ENCODE measurements at regions not wholly inside any gene's neighbourhood (a gene's known extent, or its start where the extent isn't known, plus 50 kb on each side); places are given as distances from the start of the nearest gene placed in this dataset.
"Not testable (repeated sequence)": the region's sequence is repeated elsewhere in the genome, so short reads cannot be mapped to it uniquely, and the experiment has no call there.

- H3K27me3 Mint-ChIP-seq, result peaks cover 1% of the 10 kb centered on the region
- no peaks in the 10 kb centered on the region for H3K36me3 Mint-ChIP-seq
- no peaks in the 10 kb centered on the region for H3K9me3 Mint-ChIP-seq (ENCODE audit: low read depth)
- H3K4me1 Mint-ChIP-seq (ENCODE audit: low read depth), result peaks cover 6% of the 10 kb centered on the region
- H3K4me3 Mint-ChIP-seq, result no peak overlapping the region
- H3K27ac Mint-ChIP-seq, result no peak overlapping the region
These were observed 143.8 kb downstream of the FGF1 start for GRCh38 chr5:142542078-142542477.

- H3K36me3 Mint-ChIP-seq, result peaks cover 1% of the 10 kb centered on the region
- H3K4me3 Mint-ChIP-seq, result no peak overlapping the region
- H3K9me3 Mint-ChIP-seq (ENCODE audit: low read depth), result no peaks in the 10 kb centered on the region
- peaks cover 6% of the 10 kb centered on the region for H3K4me1 Mint-ChIP-seq (ENCODE audit: low read depth)
- H3K27me3 Mint-ChIP-seq, result peaks cover 1% of the 10 kb centered on the region
- H3K27ac Mint-ChIP-seq, result no peak overlapping the region
These were observed 144.9 kb downstream of the FGF1 start for GRCh38 chr5:142540922-142541422.

- Mint-ChIP-seq H3K36me3 (peaks cover 6% of the 10 kb centered on the region), H3K27me3 (peaks cover 1% of the 10 kb centered on the region), H3K9me3 (ENCODE audit: low read depth) (peaks cover 8% of the 10 kb centered on the region), H3K27ac (no peak overlapping the region), H3K4me3 (no peak overlapping the region), H3K4me1 (ENCODE audit: low read depth) (peaks cover 6% of the 10 kb centered on the region)
These were observed 146.6 kb downstream of the FGF1 start for GRCh38 chr5:142539154-142539740.

- H3K9me3 Mint-ChIP-seq (ENCODE audit: low read depth), result peaks cover 9% of the 10 kb centered on the region
- no peak overlapping the region for H3K27ac Mint-ChIP-seq
- peaks cover 6% of the 10 kb centered on the region for H3K36me3 Mint-ChIP-seq
- H3K27me3 Mint-ChIP-seq, result peaks cover 1% of the 10 kb centered on the region
- peaks cover 6% of the 10 kb centered on the region for H3K4me1 Mint-ChIP-seq (ENCODE audit: low read depth)
- no peak overlapping the region for H3K4me3 Mint-ChIP-seq
These were observed 148.0 kb downstream of the FGF1 start for GRCh38 chr5:142537938-142538337.

GRCh38 chr5:142532781-142533176 lies 153.1 kb downstream of the FGF1 start:
- Mint-ChIP-seq H3K27ac (no peak overlapping the region), H3K36me3 (peaks cover 8% of the 10 kb centered on the region), H3K4me1 (ENCODE audit: low read depth) (no peaks in the 10 kb centered on the region), H3K27me3 (no peaks in the 10 kb centered on the region), H3K9me3 (ENCODE audit: low read depth) (peaks cover 9% of the 10 kb centered on the region), H3K4me3 (no peak overlapping the region)

GRCh38 chr5:142531977-142532780 lies 153.7 kb downstream of the FGF1 start:
- H3K27ac Mint-ChIP-seq, result no peak overlapping the region
- no peak overlapping the region for H3K4me3 Mint-ChIP-seq
- no peaks in the 10 kb centered on the region for H3K27me3 Mint-ChIP-seq
- peaks cover 8% of the 10 kb centered on the region for H3K36me3 Mint-ChIP-seq
- peaks cover 9% of the 10 kb centered on the region for H3K9me3 Mint-ChIP-seq (ENCODE audit: low read depth)
- no peaks in the 10 kb centered on the region for H3K4me1 Mint-ChIP-seq (ENCODE audit: low read depth)

GRCh38 chr5:142530904-142531303 lies 155.0 kb downstream of the FGF1 start:
- Mint-ChIP-seq H3K4me3 (no peak overlapping the region), H3K36me3 (peaks cover 6% of the 10 kb centered on the region), H3K9me3 (ENCODE audit: low read depth) (peaks cover 9% of the 10 kb centered on the region), H3K27ac (no peak overlapping the region), H3K4me1 (ENCODE audit: low read depth) (no peaks in the 10 kb centered on the region), H3K27me3 (no peaks in the 10 kb centered on the region)

- peaks cover 6% of the 10 kb centered on the region for H3K9me3 Mint-ChIP-seq (ENCODE audit: low read depth)
- no peaks in the 10 kb centered on the region for H3K27me3 Mint-ChIP-seq
- H3K4me3 Mint-ChIP-seq, result no peak overlapping the region
- H3K4me1 Mint-ChIP-seq (ENCODE audit: low read depth), result no peaks in the 10 kb centered on the region
- no peak overlapping the region for H3K27ac Mint-ChIP-seq
- H3K36me3 Mint-ChIP-seq, result peaks cover 2% of the 10 kb centered on the region
These were observed 156.1 kb downstream of the FGF1 start for GRCh38 chr5:142529626-142530278.

- Mint-ChIP-seq H3K27ac (no peak overlapping the region), H3K4me3 (no peak overlapping the region), H3K36me3 (peaks cover 6% of the 10 kb centered on the region), H3K9me3 (ENCODE audit: low read depth) (peaks cover 5% of the 10 kb centered on the region), H3K27me3 (no peaks in the 10 kb centered on the region), H3K4me1 (ENCODE audit: low read depth) (no peaks in the 10 kb centered on the region)
These were observed 158.1 kb downstream of the FGF1 start for GRCh38 chr5:142527664-142528295.

GRCh38 chr5:142527234-142527633 lies 158.7 kb downstream of the FGF1 start:
- peaks cover 6% of the 10 kb centered on the region for H3K36me3 Mint-ChIP-seq
- H3K27me3 Mint-ChIP-seq, result no peaks in the 10 kb centered on the region
- H3K9me3 Mint-ChIP-seq (ENCODE audit: low read depth), result peaks cover 5% of the 10 kb centered on the region
- H3K4me1 Mint-ChIP-seq (ENCODE audit: low read depth), result no peaks in the 10 kb centered on the region
- no peak overlapping the region for H3K4me3 Mint-ChIP-seq
- no peak overlapping the region for H3K27ac Mint-ChIP-seq

- H3K27ac Mint-ChIP-seq, result no peak overlapping the region
- H3K4me1 Mint-ChIP-seq (ENCODE audit: low read depth), result no peaks in the 10 kb centered on the region
- H3K4me3 Mint-ChIP-seq, result no peak overlapping the region
- peaks cover 4% of the 10 kb centered on the region for H3K36me3 Mint-ChIP-seq
- peaks cover 5% of the 10 kb centered on the region for H3K9me3 Mint-ChIP-seq (ENCODE audit: low read depth)
- no peaks in the 10 kb centered on the region for H3K27me3 Mint-ChIP-seq
These were observed 162.9 kb downstream of the FGF1 start for GRCh38 chr5:142522983-142523382.

GRCh38 chr5:142521706-142522105 lies 164.2 kb downstream of the FGF1 start:
- no peak overlapping the region for H3K4me3 Mint-ChIP-seq
- H3K9me3 Mint-ChIP-seq (ENCODE audit: low read depth), result peaks cover 14% of the 10 kb centered on the region
- peaks cover 9% of the 10 kb centered on the region for H3K36me3 Mint-ChIP-seq
- H3K27me3 Mint-ChIP-seq, result no peaks in the 10 kb centered on the region
- no peaks in the 10 kb centered on the region for H3K4me1 Mint-ChIP-seq (ENCODE audit: low read depth)
- H3K27ac Mint-ChIP-seq, result no peak overlapping the region

GRCh38 chr5:142520885-142521284 lies 165.0 kb downstream of the FGF1 start:
- Mint-ChIP-seq H3K36me3 (peaks cover 12% of the 10 kb centered on the region), H3K4me3 (no peak overlapping the region), H3K9me3 (ENCODE audit: low read depth) (peaks cover 21% of the 10 kb centered on the region), H3K4me1 (ENCODE audit: low read depth) (peaks cover 2% of the 10 kb centered on the region), H3K27me3 (no peaks in the 10 kb centered on the region), H3K27ac (no peak overlapping the region)

GRCh38 chr5:142519913-142520312 lies 166.0 kb downstream of the FGF1 start:
- H3K27me3 Mint-ChIP-seq; H3K27ac Mint-ChIP-seq; H3K4me1 Mint-ChIP-seq (ENCODE audit: low read depth); H3K4me3 Mint-ChIP-seq: not testable (repeated sequence)
- Mint-ChIP-seq H3K36me3 (peaks cover 12% of the 10 kb centered on the region), H3K9me3 (ENCODE audit: low read depth) (peaks cover 21% of the 10 kb centered on the region)

- Mint-ChIP-seq H3K27ac (no peak overlapping the region), H3K4me1 (ENCODE audit: low read depth) (peaks cover 2% of the 10 kb centered on the region), H3K36me3 (peaks cover 7% of the 10 kb centered on the region), H3K27me3 (no peaks in the 10 kb centered on the region), H3K4me3 (no peak overlapping the region), H3K9me3 (ENCODE audit: low read depth) (peaks cover 16% of the 10 kb centered on the region)
These were observed 168.1 kb downstream of the FGF1 start for GRCh38 chr5:142517840-142518239.
